Mesodermal cell (in vitro differentiated cells): ENCODE measurements at regions not wholly inside any gene's neighbourhood (a gene's known extent, or its start where the extent isn't known, plus 50 kb on each side); places are given as distances from the start of the nearest gene placed in this dataset.

Source experiments
- H3K27ac ChIP-seq: 2 replicates; pipeline ENCODE4 v1.7.0; 2013; ENCODE audit warnings: mild to moderate bottlenecking, low read depth, low read length, moderate library complexity; ENCODE audit not compliant: severe bottlenecking
- H3K36me3 ChIP-seq: 2 replicates; pipeline ENCODE4 v1.7.1; 2013; ENCODE audit warnings: mild to moderate bottlenecking, low read length, moderate library complexity; ENCODE audit not compliant: control insufficient read depth, insufficient read depth
- H3K4me1 ChIP-seq: one replicate; pipeline ENCODE4 v1.7.1; 2013; ENCODE audit warnings: mild to moderate bottlenecking, low read length; ENCODE audit not compliant: insufficient read depth, control insufficient read depth, poor library complexity, severe bottlenecking
- H3K4me3 ChIP-seq: 2 replicates; pipeline ENCODE4 v1.7.0; 2013; ENCODE audit warnings: low read length, control low read depth, mild to moderate bottlenecking; ENCODE audit not compliant: insufficient read depth, poor library complexity, severe bottlenecking; ENCODE audit errors: extremely low read depth
- H3K9me3 ChIP-seq: 2 replicates; pipeline ENCODE4 v1.7.1; 2013; ENCODE audit warnings: mild to moderate bottlenecking, low read length, moderate library complexity; ENCODE audit not compliant: control insufficient read depth
- WGBS, 2 experiments: methylation state at CpG; one replicate each; pipeline ENCODE4 v1.1.5; 2013; ENCODE audit warnings: missing lambda C conversion rate in 2 of 2; ENCODE audit not compliant: insufficient coverage in 2 of 2; 5-methylcytosine and 5-hydroxymethylcytosine counted together

DNA sequence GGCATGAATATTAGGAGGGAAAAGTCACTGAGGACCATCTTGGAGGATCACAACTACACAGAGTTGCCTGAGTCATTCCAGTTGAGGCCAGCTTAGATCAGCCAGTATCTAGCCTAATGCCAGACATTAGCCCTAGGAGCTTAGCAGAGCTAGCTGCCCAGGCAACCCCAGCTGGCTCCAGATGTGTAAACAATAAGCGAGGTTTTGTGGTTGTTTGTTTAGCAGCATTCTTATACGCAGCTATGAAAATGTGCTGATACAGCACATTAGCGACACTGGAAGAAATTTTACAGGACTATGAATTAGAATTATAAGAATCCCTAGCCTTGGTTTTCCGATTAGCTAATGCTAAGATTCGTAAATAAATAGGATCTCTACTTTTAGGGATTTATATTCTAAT is 59.3 kb downstream of the BTBD3 start:
- Histone ChIP-seq H3K27ac (no peak overlapping the region), H3K4me3 (no peak overlapping the region), H3K36me3 (no peaks in the 10 kb centered on the region), H3K9me3 (peaks cover 4% of the 10 kb centered on the region), H3K4me1 (no peaks in the 10 kb centered on the region)
- WGBS, 2 experiments: 85 to 89% methylated on average over 3 of the region's 5 CpGs

GRCh38 chr20:11978496-11978895 is 60.8 kb downstream of the BTBD3 start:
- Histone ChIP-seq H3K36me3 (no peaks in the 10 kb centered on the region), H3K9me3 (peaks cover 4% of the 10 kb centered on the region), H3K4me3 (no peak overlapping the region), H3K4me1 (no peaks in the 10 kb centered on the region), H3K27ac (no peak overlapping the region)
- WGBS, 2 experiments: 100% methylated on average over 1 of the region's 1 CpG; no CpG with 5 or more reads in 1 of the 2 experiments

- H3K36me3 ChIP-seq: no peaks in the 10 kb centered on the region
- 0% methylated on average over 1 of the region's 5 CpGs for WGBS, 2 experiments
- H3K27ac ChIP-seq: no peak overlapping the region
- no peaks in the 10 kb centered on the region for H3K4me1 ChIP-seq
- H3K9me3 ChIP-seq: peaks cover 4% of the 10 kb centered on the region
- H3K4me3 ChIP-seq: no peak overlapping the region
Measured at GRCh38 chr20:11979306-11979990, 61.8 kb downstream of the BTBD3 start.

- Histone ChIP-seq H3K4me3 (no peak overlapping the region), H3K27ac (no peak overlapping the region), H3K4me1 (no peaks in the 10 kb centered on the region), H3K36me3 (no peaks in the 10 kb centered on the region), H3K9me3 (peaks cover 4% of the 10 kb centered on the region)
- WGBS, 2 experiments: no CpG with 5 or more reads among the region's 2 CpGs
Measured at GRCh38 chr20:11980263-11980662, 62.6 kb downstream of the BTBD3 start.

DNA sequence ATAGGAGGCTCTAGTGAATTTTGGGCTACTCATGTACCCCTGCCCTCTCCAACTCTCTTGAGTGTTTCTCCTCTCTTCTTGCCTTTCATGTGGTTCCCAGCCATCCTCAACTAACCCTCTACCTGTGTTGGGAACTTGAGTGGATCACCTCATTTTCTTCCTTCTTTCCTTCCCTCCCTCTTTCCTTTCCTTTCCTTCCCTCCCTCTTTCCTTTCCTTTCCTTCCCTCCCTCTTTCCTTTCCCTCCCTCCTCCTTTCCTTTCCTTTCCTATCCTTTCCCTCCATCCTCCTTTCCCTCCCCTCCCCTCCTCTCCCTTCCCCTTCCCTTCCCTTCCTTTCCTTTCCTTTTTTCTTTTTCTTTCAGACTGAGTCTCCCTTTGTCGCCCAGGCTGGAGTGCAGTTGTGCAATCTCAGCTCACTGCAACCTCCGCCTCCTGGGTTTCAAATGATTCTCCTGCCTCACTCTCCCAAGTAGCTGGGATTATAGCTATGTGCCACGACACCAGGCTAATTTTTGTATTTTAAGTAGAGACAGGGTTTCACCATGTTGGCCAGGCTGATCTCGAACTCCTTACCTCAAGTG is 63.8 kb downstream of the BTBD3 start:
- no peaks in the 10 kb centered on the region for H3K4me1 ChIP-seq
- no peak overlapping the region for H3K4me3 ChIP-seq
- 89 to 94% methylated on average over 2 to 4 of the region's 4 CpGs for WGBS, 2 experiments
- no peak overlapping the region for H3K27ac ChIP-seq
- H3K36me3 ChIP-seq: no peaks in the 10 kb centered on the region
- peaks cover 4% of the 10 kb centered on the region for H3K9me3 ChIP-seq

GRCh38 chr20:11982289-11982954 is 64.7 kb downstream of the BTBD3 start:
- H3K36me3 ChIP-seq: no peaks in the 10 kb centered on the region
- H3K9me3 ChIP-seq: no peaks in the 10 kb centered on the region
- H3K27ac ChIP-seq: no peak overlapping the region
- H3K4me1 ChIP-seq: no peaks in the 10 kb centered on the region
- H3K4me3 ChIP-seq: no peak overlapping the region
- WGBS, 2 experiments: 83% methylated on average over 2 of the region's 4 CpGs; no CpG with 5 or more reads in 1 of the 2 experiments

GRCh38 chr20:11982955-11983470 is 65.3 kb downstream of the BTBD3 start:
- H3K4me3 ChIP-seq: no peak overlapping the region
- H3K9me3 ChIP-seq: no peaks in the 10 kb centered on the region
- WGBS, 2 experiments: 86 to 89% methylated on average over 3 to 6 of the region's 8 CpGs
- H3K4me1 ChIP-seq: no peaks in the 10 kb centered on the region
- no peaks in the 10 kb centered on the region for H3K36me3 ChIP-seq
- no peak overlapping the region for H3K27ac ChIP-seq

DNA sequence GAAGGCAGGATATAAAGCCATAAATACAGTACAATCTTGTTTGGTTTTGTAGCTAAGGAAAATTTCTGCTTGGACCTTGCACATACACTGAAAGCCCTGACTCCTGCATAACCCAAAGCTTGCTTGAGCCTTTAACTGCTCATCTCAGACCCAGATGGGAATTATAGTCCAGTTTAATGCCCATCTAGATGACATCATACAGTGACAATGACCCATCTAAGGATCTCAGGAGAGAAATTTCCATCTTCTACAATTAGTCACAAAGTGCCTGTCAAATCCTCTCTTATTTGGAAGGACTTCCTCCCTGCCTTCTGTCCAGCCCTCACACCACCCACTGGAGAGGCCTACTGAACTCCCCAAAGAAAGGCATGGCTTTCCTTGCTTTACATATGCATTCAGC is 69.3 kb downstream of the BTBD3 start:
- H3K4me3 ChIP-seq: no peak overlapping the region
- no peaks in the 10 kb centered on the region for H3K4me1 ChIP-seq
- no peak overlapping the region for H3K27ac ChIP-seq
- no peaks in the 10 kb centered on the region for H3K36me3 ChIP-seq
- no peaks in the 10 kb centered on the region for H3K9me3 ChIP-seq

DNA sequence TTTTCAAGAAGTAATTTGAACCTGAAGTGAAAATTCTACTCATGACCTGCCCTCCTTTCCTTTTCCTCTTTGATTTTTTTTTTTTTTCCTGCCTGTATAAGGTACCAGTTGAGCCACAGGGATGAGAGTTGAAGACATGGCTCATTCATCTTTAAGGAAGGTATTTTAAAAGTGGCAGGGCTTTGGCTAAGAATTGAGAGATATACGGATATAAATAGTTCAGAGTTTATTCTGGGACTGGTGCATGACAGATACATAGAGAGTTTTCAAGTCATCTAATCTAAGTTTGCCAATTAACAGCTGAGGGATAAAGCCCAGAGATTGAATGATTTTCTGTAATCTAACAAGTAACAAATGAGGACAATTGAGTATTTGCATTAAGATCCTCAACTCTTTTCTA is 69.8 kb downstream of the BTBD3 start:
- Histone ChIP-seq H3K4me1 (no peaks in the 10 kb centered on the region), H3K4me3 (no peak overlapping the region), H3K27ac (no peak overlapping the region), H3K36me3 (no peaks in the 10 kb centered on the region), H3K9me3 (no peaks in the 10 kb centered on the region)
- 83 to 100% methylated on average over 1 of the region's 1 CpG for WGBS, 2 experiments

DNA sequence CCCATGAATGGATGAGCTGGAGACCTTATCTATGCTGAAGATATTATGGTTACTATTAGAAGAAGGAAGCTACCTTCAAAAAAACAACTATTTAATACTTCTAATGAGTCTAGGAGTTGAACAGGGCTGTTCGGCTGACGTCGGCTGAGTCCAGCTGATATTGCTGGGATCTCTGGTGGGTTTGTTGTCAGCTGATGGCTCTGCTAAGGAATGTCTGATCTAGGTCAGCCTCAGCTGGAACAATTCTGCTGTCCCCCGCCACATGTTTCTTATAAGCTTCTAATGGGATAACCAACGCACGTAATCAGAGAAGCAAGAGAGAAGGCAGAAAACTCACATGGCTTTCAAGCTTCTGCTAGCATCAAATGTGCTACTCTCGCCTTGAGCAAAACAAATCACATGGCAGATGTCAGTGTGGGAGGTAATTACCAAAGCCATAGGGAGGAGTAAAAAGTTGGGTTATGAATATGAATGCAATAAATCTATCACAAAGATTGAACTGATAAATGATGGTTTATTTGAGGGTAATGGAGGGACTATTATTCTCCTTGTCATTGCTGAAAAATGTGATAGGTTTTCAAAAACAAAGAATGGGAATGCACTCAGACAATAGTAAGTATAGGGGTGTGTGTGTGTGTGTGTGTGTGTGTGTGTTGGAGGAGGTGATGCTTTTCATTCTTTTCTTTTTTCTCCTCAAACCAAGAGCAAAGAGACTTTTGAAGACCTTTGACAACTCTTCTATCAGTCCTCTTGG is 71.5 kb downstream of the BTBD3 start:
- WGBS, 2 experiments: 94 to 97% methylated on average over 5 to 6 of the region's 7 CpGs

More for the DNA sequence above, 71.5 kb downstream of the BTBD3 start:
- Histone ChIP-seq H3K4me1 (no peaks in the 10 kb centered on the region), H3K9me3 (no peaks in the 10 kb centered on the region), H3K27ac (no peak overlapping the region), H3K4me3 (no peak overlapping the region), H3K36me3 (no peaks in the 10 kb centered on the region)
